GM23338 (cell line): ENCODE measurements at regions not wholly inside any gene's neighbourhood (a gene's known extent, or its start where the extent isn't known, plus 50 kb on each side); places are given as distances from the start of the nearest gene placed in this dataset.

Experiments
- CREB1 ChIP-seq: fragments of 250-450 bp; sonication (Bioruptor Pico); IDR thresholded peaks from 2 replicates; pipeline ENCODE4 v1.5.0; 2020; ENCODE audit warnings: low read depth, mild to moderate bottlenecking, moderate library complexity
- EZH2 ChIP-seq: fragments of 200-600 bp; sonication (generic); IDR thresholded peaks from one replicate; pipeline ENCODE4 v1.8.0; 2017; ENCODE audit warnings: antibody characterized with exemption, mild to moderate bottlenecking, low read depth; ENCODE audit not compliant: unreplicated experiment
- EZH2phosphoT487 ChIP-seq: fragments of 200-600 bp; sonication (generic); IDR thresholded peaks from one replicate; pipeline ENCODE4 v1.8.1; 2018; ENCODE audit warnings: antibody characterized with exemption; ENCODE audit not compliant: unreplicated experiment
- JUNB ChIP-seq: IDR thresholded peaks from one replicate; pipeline ENCODE4 v1.6.1; 2016; ENCODE audit warnings: antibody characterized with exemption; ENCODE audit not compliant: unreplicated experiment
- NANOG ChIP-seq: IDR thresholded peaks from 2 replicates; pipeline ENCODE4 v1.6.1; 2016; ENCODE audit warnings: antibody characterized with exemption, borderline replicate concordance
- POLR2AphosphoS5 ChIP-seq: IDR thresholded peaks from 2 replicates; pipeline ENCODE4 v1.6.1; 2016; ENCODE audit warnings: antibody characterized with exemption, low read depth
- STAT1 ChIP-seq: IDR thresholded peaks from one replicate; pipeline ENCODE4 v1.6.1; 2016; ENCODE audit warnings: antibody characterized with exemption; ENCODE audit not compliant: unreplicated experiment
- ZNF114 ChIP-seq: fragments of 250-450 bp; sonication (Bioruptor Pico); IDR thresholded peaks from 2 replicates; pipeline ENCODE4 v1.5.0; 2020; ENCODE audit warnings: mild to moderate bottlenecking, moderate library complexity
- ZNF331 ChIP-seq: fragments of 250-450 bp; sonication (Bioruptor Pico); IDR thresholded peaks from 2 replicates; pipeline ENCODE4 v1.5.0; 2020; ENCODE audit warnings: low read depth, mild to moderate bottlenecking, moderate library complexity
- TF ChIP-seq, protein P1 (sequence below), 2 experiments: fragments of 200-600 bp in 1 of 2; sonication (generic) in 1 of 2; conservative IDR thresholded peaks; 2 replicates each; pipeline versions ENCODE4 v1.5.1 to v1.6.1; 2016 to 2017; ENCODE audit warnings: antibody characterized with exemption in 2 of 2, low read depth in 2 of 2, mild to moderate bottlenecking in 2 of 2, moderate library complexity in 1 of 2
- TF ChIP-seq, protein P2 (sequence below): IDR thresholded peaks from one replicate; pipeline ENCODE4 v1.6.1; 2018; ENCODE audit warnings: antibody characterized with exemption; ENCODE audit not compliant: unreplicated experiment
- TF ChIP-seq, protein P3 (sequence below): fragments of 250-450 bp; sonication (Bioruptor Pico); IDR thresholded peaks from 2 replicates; pipeline ENCODE4 v1.5.0; 2020; ENCODE audit warnings: mild to moderate bottlenecking, moderate library complexity

DNA sequence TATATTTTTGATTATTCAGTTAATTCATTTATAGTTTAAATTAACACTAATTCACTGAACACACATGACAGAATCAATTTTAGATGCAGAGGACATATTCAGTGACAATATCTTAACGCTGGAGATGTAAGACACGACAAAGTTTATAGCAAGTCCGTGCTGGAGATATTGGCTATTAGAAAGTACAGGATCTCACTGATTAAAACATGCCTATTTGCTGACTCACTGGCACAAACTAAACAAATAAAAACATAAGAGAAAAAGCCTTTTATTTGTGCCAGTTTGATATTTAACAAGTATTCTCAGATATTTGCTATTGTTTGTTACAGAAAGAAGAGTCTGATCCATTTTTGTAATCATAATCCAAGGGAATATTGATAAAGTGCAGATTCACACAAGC lies 1122.9 kb upstream of the B3GALT2 start:
- TF ChIP-seq, protein P1, sequence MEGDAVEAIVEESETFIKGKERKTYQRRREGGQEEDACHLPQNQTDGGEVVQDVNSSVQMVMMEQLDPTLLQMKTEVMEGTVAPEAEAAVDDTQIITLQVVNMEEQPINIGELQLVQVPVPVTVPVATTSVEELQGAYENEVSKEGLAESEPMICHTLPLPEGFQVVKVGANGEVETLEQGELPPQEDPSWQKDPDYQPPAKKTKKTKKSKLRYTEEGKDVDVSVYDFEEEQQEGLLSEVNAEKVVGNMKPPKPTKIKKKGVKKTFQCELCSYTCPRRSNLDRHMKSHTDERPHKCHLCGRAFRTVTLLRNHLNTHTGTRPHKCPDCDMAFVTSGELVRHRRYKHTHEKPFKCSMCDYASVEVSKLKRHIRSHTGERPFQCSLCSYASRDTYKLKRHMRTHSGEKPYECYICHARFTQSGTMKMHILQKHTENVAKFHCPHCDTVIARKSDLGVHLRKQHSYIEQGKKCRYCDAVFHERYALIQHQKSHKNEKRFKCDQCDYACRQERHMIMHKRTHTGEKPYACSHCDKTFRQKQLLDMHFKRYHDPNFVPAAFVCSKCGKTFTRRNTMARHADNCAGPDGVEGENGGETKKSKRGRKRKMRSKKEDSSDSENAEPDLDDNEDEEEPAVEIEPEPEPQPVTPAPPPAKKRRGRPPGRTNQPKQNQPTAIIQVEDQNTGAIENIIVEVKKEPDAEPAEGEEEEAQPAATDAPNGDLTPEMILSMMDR (conservative IDR thresholded peaks at IDR 0.05; ENCODE audit: low read depth in 2 of 2): no peak
- TF ChIP-seq ZNF114 (CRISPR knock-in tag) (no peak), STAT1 (no peak), EZH2 (no peak), POLR2AphosphoS5 (no peak), CREB1 (CRISPR knock-in tag) (no peak), JUNB (no peak), ZNF331 (CRISPR knock-in tag) (no peak), EZH2phosphoT487 (no peak), NANOG (no peak)
- TF ChIP-seq, protein P2, sequence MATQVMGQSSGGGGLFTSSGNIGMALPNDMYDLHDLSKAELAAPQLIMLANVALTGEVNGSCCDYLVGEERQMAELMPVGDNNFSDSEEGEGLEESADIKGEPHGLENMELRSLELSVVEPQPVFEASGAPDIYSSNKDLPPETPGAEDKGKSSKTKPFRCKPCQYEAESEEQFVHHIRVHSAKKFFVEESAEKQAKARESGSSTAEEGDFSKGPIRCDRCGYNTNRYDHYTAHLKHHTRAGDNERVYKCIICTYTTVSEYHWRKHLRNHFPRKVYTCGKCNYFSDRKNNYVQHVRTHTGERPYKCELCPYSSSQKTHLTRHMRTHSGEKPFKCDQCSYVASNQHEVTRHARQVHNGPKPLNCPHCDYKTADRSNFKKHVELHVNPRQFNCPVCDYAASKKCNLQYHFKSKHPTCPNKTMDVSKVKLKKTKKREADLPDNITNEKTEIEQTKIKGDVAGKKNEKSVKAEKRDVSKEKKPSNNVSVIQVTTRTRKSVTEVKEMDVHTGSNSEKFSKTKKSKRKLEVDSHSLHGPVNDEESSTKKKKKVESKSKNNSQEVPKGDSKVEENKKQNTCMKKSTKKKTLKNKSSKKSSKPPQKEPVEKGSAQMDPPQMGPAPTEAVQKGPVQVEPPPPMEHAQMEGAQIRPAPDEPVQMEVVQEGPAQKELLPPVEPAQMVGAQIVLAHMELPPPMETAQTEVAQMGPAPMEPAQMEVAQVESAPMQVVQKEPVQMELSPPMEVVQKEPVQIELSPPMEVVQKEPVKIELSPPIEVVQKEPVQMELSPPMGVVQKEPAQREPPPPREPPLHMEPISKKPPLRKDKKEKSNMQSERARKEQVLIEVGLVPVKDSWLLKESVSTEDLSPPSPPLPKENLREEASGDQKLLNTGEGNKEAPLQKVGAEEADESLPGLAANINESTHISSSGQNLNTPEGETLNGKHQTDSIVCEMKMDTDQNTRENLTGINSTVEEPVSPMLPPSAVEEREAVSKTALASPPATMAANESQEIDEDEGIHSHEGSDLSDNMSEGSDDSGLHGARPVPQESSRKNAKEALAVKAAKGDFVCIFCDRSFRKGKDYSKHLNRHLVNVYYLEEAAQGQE: no peak
- TF ChIP-seq, protein P3, sequence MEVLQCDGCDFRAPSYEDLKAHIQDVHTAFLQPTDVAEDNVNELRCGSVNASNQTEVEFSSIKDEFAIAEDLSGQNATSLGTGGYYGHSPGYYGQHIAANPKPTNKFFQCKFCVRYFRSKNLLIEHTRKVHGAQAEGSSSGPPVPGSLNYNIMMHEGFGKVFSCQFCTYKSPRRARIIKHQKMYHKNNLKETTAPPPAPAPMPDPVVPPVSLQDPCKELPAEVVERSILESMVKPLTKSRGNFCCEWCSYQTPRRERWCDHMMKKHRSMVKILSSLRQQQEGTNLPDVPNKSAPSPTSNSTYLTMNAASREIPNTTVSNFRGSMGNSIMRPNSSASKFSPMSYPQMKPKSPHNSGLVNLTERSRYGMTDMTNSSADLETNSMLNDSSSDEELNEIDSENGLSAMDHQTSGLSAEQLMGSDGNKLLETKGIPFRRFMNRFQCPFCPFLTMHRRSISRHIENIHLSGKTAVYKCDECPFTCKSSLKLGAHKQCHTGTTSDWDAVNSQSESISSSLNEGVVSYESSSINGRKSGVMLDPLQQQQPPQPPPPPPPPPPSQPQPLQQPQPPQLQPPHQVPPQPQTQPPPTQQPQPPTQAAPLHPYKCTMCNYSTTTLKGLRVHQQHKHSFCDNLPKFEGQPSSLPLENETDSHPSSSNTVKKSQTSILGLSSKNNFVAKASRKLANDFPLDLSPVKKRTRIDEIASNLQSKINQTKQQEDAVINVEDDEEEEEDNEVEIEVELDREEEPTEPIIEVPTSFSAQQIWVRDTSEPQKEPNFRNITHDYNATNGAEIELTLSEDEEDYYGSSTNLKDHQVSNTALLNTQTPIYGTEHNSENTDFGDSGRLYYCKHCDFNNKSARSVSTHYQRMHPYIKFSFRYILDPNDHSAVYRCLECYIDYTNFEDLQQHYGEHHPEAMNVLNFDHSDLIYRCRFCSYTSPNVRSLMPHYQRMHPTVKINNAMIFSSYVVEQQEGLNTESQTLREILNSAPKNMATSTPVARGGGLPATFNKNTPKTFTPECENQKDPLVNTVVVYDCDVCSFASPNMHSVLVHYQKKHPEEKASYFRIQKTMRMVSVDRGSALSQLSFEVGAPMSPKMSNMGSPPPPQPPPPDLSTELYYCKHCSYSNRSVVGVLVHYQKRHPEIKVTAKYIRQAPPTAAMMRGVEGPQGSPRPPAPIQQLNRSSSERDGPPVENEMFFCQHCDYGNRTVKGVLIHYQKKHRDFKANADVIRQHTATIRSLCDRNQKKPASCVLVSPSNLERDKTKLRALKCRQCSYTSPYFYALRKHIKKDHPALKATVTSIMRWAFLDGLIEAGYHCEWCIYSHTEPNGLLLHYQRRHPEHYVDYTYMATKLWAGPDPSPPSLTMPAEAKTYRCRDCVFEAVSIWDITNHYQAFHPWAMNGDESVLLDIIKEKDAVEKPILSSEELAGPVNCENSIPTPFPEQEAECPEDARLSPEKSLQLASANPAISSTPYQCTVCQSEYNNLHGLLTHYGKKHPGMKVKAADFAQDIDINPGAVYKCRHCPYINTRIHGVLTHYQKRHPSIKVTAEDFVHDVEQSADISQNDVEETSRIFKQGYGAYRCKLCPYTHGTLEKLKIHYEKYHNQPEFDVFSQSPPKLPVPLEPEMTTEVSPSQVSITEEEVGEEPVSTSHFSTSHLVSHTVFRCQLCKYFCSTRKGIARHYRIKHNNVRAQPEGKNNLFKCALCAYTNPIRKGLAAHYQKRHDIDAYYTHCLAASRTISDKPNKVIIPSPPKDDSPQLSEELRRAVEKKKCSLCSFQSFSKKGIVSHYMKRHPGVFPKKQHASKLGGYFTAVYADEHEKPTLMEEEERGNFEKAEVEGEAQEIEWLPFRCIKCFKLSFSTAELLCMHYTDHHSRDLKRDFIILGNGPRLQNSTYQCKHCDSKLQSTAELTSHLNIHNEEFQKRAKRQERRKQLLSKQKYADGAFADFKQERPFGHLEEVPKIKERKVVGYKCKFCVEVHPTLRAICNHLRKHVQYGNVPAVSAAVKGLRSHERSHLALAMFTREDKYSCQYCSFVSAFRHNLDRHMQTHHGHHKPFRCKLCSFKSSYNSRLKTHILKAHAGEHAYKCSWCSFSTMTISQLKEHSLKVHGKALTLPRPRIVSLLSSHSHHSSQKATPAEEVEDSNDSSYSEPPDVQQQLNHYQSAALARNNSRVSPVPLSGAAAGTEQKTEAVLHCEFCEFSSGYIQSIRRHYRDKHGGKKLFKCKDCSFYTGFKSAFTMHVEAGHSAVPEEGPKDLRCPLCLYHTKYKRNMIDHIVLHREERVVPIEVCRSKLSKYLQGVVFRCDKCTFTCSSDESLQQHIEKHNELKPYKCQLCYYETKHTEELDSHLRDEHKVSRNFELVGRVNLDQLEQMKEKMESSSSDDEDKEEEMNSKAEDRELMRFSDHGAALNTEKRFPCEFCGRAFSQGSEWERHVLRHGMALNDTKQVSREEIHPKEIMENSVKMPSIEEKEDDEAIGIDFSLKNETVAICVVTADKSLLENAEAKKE: no peak
